ENCODE measurements at regions not wholly inside any gene's neighbourhood (a gene's known extent, or its start where the extent isn't known, plus 50 kb on each side); places are given as distances from the start of the nearest gene placed in this dataset.

- TF ChIP-seq CTCF (IDR thresholded peaks at IDR 0.05; ENCODE audit: control insufficient read depth, extremely low read depth, insufficient read depth) = no peak
- no peak for DNase-seq (ENCODE audit: low read depth)
- H3K4me3 ChIP-seq (ENCODE audit: low read depth, low read length) = no peak overlapping the region
These were observed 165.6 kb upstream of the ZNF462 start for GRCh38 chr9:106697390-106697749.

GRCh38 chr9:106697750-106698502, 165.0 kb upstream of the ZNF462 start:
- DNase-seq (ENCODE audit: low read depth) = no peak
- TF ChIP-seq CTCF (IDR thresholded peaks at IDR 0.05; ENCODE audit: control insufficient read depth, extremely low read depth, insufficient read depth) = no peak
- no peak overlapping the region for H3K4me3 ChIP-seq (ENCODE audit: low read depth, low read length)

GRCh38 chr9:106700676-106701075, 162.3 kb upstream of the ZNF462 start:
- DNase-seq (ENCODE audit: low read depth) = no peak
- no peak for TF ChIP-seq CTCF (IDR thresholded peaks at IDR 0.05; ENCODE audit: control insufficient read depth, extremely low read depth, insufficient read depth)
- no peak overlapping the region for H3K4me3 ChIP-seq (ENCODE audit: low read depth, low read length)

- DNase-seq (ENCODE audit: low read depth) = no peak
- TF ChIP-seq CTCF (IDR thresholded peaks at IDR 0.05; ENCODE audit: control insufficient read depth, extremely low read depth, insufficient read depth) = no peak
- H3K4me3 ChIP-seq (ENCODE audit: low read depth, low read length) = no peak overlapping the region
These were observed 161.4 kb upstream of the ZNF462 start for GRCh38 chr9:106701611-106702010.

GRCh38 chr9:106704056-106704615, 158.8 kb upstream of the ZNF462 start:
- H3K4me3 ChIP-seq (ENCODE audit: low read depth, low read length) = no peak overlapping the region
- no peak for DNase-seq (ENCODE audit: low read depth)
- no peak for TF ChIP-seq CTCF (IDR thresholded peaks at IDR 0.05; ENCODE audit: control insufficient read depth, extremely low read depth, insufficient read depth)

- TF ChIP-seq CTCF (IDR thresholded peaks at IDR 0.05; ENCODE audit: control insufficient read depth, extremely low read depth, insufficient read depth) = no peak
These were observed 155.7 kb upstream of the ZNF462 start for GRCh38 chr9:106707291-106707690.

More at GRCh38 chr9:106707291-106707690, 155.7 kb upstream of the ZNF462 start:
- H3K4me3 ChIP-seq (ENCODE audit: low read depth, low read length) = no peak overlapping the region
- no peak for DNase-seq (ENCODE audit: low read depth)

All from LNCaP clone FGC (cell line).